Upper lobe of right lung (tissue), 1 donor: ENCODE measurements at regions not wholly inside any gene's neighbourhood (a gene's known extent, or its start where the extent isn't known, plus 50 kb on each side); places are given as distances from the start of the nearest gene placed in this dataset.

Source experiments
- ATAC-seq: fragments of 200-7000 bp; cut with Tn5 transposase; one replicate; pipeline ENCODE4 v1.9.1; 2020; ENCODE audit warnings: mild to moderate bottlenecking, moderate library complexity
- DNase-seq: peaks from one replicate; pipeline ENCODE4 v3.0.0-alpha.2; 2020
- H3K27ac ChIP-seq: fragments of 200-600 bp; one replicate; pipeline ENCODE4 v1.8.0; 2022
- H3K27me3 ChIP-seq: fragments of 200-600 bp; one replicate; pipeline ENCODE4 v1.8.0; 2022; ENCODE audit warnings: mild to moderate bottlenecking
- H3K36me3 ChIP-seq: fragments of 200-600 bp; one replicate; pipeline ENCODE4 v1.8.0; 2022
- H3K4me1 ChIP-seq: fragments of 200-600 bp; one replicate; pipeline ENCODE4 v1.8.0; 2022
- H3K4me3 ChIP-seq: fragments of 200-600 bp; one replicate; pipeline ENCODE4 v1.8.0; 2022; ENCODE audit warnings: mild to moderate bottlenecking
- H3K9me3 ChIP-seq: fragments of 200-600 bp; one replicate; pipeline ENCODE4 v1.8.0; 2022
- CTCF ChIP-seq: fragments of 200-600 bp; IDR thresholded peaks from one replicate; pipeline ENCODE4 v1.8.0; 2022; ENCODE audit warnings: antibody characterized with exemption
- intact Hi-C: fragments of 100-400 bp; cut with DNase I; formaldehyde crosslinking; loops from one replicate; pipeline ENCODE4 v1.11.0; 2022
- donor health status: DM: no; HTN: yes; CAD: no; lungs with severe emphysema.

- intact Hi-C loops: no loop called here
- TF ChIP-seq CTCF: no peak
- DNase-seq (no peak), ATAC-seq (no peak)
- H3K4me1 ChIP-seq: peaks cover 4% of the 10 kb centered on the region
- H3K27me3 ChIP-seq: no peaks in the 10 kb centered on the region
- no peaks in the 10 kb centered on the region for H3K9me3 ChIP-seq
- no peak overlapping the region for H3K27ac ChIP-seq
- no peak overlapping the region for H3K4me3 ChIP-seq
- no peaks in the 10 kb centered on the region for H3K36me3 ChIP-seq
Measured at GRCh38 chr6:147750413-147750812, 241.9 kb downstream of the SAMD5 start.

GRCh38 chr6:147751232-147751631, 242.7 kb downstream of the SAMD5 start:
- no peak overlapping the region for H3K4me3 ChIP-seq
- H3K4me1 ChIP-seq: peaks cover 4% of the 10 kb centered on the region
- ATAC-seq (no peak), DNase-seq (no peak)
- no peaks in the 10 kb centered on the region for H3K36me3 ChIP-seq
- intact Hi-C loops: no loop called here
- no peak for TF ChIP-seq CTCF
- no peaks in the 10 kb centered on the region for H3K27me3 ChIP-seq
- no peaks in the 10 kb centered on the region for H3K9me3 ChIP-seq
- H3K27ac ChIP-seq: no peak overlapping the region

GRCh38 chr6:147752689-147753403, 244.4 kb downstream of the SAMD5 start:
- Histone ChIP-seq H3K4me3 (no peak overlapping the region), H3K4me1 (peaks cover 4% of the 10 kb centered on the region), H3K36me3 (no peaks in the 10 kb centered on the region), H3K9me3 (no peaks in the 10 kb centered on the region), H3K27ac (no peak overlapping the region), H3K27me3 (no peaks in the 10 kb centered on the region)
- intact Hi-C loops: no loop called here
- no peak for ATAC-seq
- TF ChIP-seq CTCF: no peak
- DNase-seq: no peak

GRCh38 chr6:147755999-147756398, 247.5 kb downstream of the SAMD5 start:
- DNase-seq (no peak), ATAC-seq (no peak)
- Histone ChIP-seq H3K36me3 (no peaks in the 10 kb centered on the region), H3K4me1 (peaks cover 4% of the 10 kb centered on the region), H3K4me3 (no peak overlapping the region), H3K27ac (no peak overlapping the region), H3K9me3 (no peaks in the 10 kb centered on the region), H3K27me3 (no peaks in the 10 kb centered on the region)
- intact Hi-C loops: no loop called here
- no peak for TF ChIP-seq CTCF

GRCh38 chr6:147756891-147757290, 248.4 kb downstream of the SAMD5 start:
- no peak overlapping the region for H3K27ac ChIP-seq
- H3K9me3 ChIP-seq: no peaks in the 10 kb centered on the region
- ATAC-seq: no peak
- TF ChIP-seq CTCF: no peak
- H3K27me3 ChIP-seq: no peaks in the 10 kb centered on the region
- no peaks in the 10 kb centered on the region for H3K36me3 ChIP-seq
- H3K4me1 ChIP-seq: peaks cover 4% of the 10 kb centered on the region
- no peak overlapping the region for H3K4me3 ChIP-seq
- DNase-seq: no peak
- intact Hi-C loops: no loop called here

GRCh38 chr6:147757291-147757690, 248.8 kb downstream of the SAMD5 start:
- Histone ChIP-seq H3K27me3 (no peaks in the 10 kb centered on the region), H3K27ac (no peak overlapping the region), H3K4me1 (peaks cover 4% of the 10 kb centered on the region), H3K9me3 (no peaks in the 10 kb centered on the region), H3K4me3 (no peak overlapping the region), H3K36me3 (no peaks in the 10 kb centered on the region)
- ATAC-seq (no peak), DNase-seq (no peak)
- TF ChIP-seq CTCF: no peak
- intact Hi-C loops: no loop called here
